Esophagus squamous epithelium (tissue), 5 donors: ENCODE measurements at regions not wholly inside any gene's neighbourhood (a gene's known extent, or its start where the extent isn't known, plus 50 kb on each side); places are given as distances from the start of the nearest gene placed in this dataset.

ENCODE experiments used
- DNase-seq: peaks from one replicate; lab custom pipeline; 2025; lab: John Stamatoyannopoulos, UW
- H3K27ac ChIP-seq, 4 donors: fragments of 200-600 bp; sonication (generic); one replicate each; pipeline ENCODE4 v1.5.1; 2016 to 2019; ENCODE audit warnings: mild to moderate bottlenecking in 1 of 4
- H3K27me3 ChIP-seq, 4 donors: fragments of 200-600 bp; sonication (generic); 1 replicate in 3 of 4; 2 replicates in 1 of 4; pipeline versions ENCODE4 v1.5.1 to v1.6.0; 2017 to 2021; ENCODE audit warnings: antibody characterized with exemption in 1 of 4
- H3K36me3 ChIP-seq, 3 donors: fragments of 200-600 bp; sonication (generic); one replicate each; pipeline ENCODE4 v1.5.1; 2016 to 2019
- H3K4me1 ChIP-seq, 3 donors: fragments of 200-600 bp; sonication (generic); one replicate each; pipeline ENCODE4 v1.5.1; 2017 to 2019
- H3K4me3 ChIP-seq, 4 donors: fragments of 200-600 bp; sonication (generic); 1 replicate in 3 of 4; 2 replicates in 1 of 4; pipeline ENCODE4 v1.5.1; 2016 to 2019; ENCODE audit warnings: mild to moderate bottlenecking in 2 of 4, moderate library complexity in 1 of 4
- H3K9me3 ChIP-seq, 3 donors: fragments of 200-600 bp; sonication (generic); one replicate each; pipeline ENCODE4 v1.5.1; 2016 to 2019
- POLR2A ChIP-seq, 4 donors: fragments of 450-650 bp; IDR thresholded peaks; one replicate each; pipeline ENCODE4 v1.6.1; 2017; ENCODE audit warnings: antibody characterized with exemption in 4 of 4, mild to moderate bottlenecking in 4 of 4, moderate library complexity in 3 of 4
- WGBS, 2 donors: methylation state at CpG; one replicate each; pipeline ENCODE4 v1.1.5; 2018; 5-methylcytosine and 5-hydroxymethylcytosine counted together
- intact Hi-C: fragments of 100-400 bp; cut with DNase I; formaldehyde crosslinking; loops from one replicate; pipeline ENCODE4 v1.15.0; 2022
- TF ChIP-seq, protein P1 (sequence below), 6 experiments: fragments of 450-650 bp in 4 of 6; fragments of 200-600 bp in 2 of 6; sonication (generic) in 2 of 6; IDR thresholded peaks; one replicate each; pipeline ENCODE4 v1.5.1; 2016 to 2019; ENCODE audit warnings: antibody characterized with exemption in 6 of 6, mild to moderate bottlenecking in 4 of 6, moderate library complexity in 4 of 6
- donor health status: DM: yes; HTN: yes; CAD: no.

DNA sequence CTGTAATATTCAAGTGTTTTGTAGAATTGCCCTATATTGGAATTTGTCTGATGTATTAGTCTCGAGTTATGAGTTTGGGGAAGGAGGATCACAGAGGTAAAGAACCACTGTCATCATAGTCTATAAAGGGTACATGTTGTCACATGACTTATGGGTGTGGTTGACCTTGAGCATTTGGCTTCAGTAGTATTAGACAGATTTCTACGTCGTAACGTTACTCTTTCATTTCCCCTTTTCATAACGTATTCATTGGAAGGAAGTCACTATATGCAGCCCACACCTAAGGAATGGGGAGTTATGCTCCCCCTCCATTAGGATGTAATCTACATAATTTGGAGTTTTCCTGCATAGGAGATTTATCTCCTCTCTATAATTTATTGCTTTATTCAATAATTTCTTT, 110.1 kb upstream of the VAV3 start:
- no peaks in the 10 kb centered on the region for H3K36me3 ChIP-seq
- H3K4me1 ChIP-seq, result peaks cover 0 to 3% (median 0%) of the 10 kb centered on the region in 3 donors
- no peak for DNase-seq
- H3K9me3 ChIP-seq, result no peaks in the 10 kb centered on the region
- TF ChIP-seq, protein P1, sequence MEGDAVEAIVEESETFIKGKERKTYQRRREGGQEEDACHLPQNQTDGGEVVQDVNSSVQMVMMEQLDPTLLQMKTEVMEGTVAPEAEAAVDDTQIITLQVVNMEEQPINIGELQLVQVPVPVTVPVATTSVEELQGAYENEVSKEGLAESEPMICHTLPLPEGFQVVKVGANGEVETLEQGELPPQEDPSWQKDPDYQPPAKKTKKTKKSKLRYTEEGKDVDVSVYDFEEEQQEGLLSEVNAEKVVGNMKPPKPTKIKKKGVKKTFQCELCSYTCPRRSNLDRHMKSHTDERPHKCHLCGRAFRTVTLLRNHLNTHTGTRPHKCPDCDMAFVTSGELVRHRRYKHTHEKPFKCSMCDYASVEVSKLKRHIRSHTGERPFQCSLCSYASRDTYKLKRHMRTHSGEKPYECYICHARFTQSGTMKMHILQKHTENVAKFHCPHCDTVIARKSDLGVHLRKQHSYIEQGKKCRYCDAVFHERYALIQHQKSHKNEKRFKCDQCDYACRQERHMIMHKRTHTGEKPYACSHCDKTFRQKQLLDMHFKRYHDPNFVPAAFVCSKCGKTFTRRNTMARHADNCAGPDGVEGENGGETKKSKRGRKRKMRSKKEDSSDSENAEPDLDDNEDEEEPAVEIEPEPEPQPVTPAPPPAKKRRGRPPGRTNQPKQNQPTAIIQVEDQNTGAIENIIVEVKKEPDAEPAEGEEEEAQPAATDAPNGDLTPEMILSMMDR (IDR thresholded peaks at IDR 0.05), result no peak
- no peak for TF ChIP-seq POLR2A (IDR thresholded peaks at IDR 0.05)
- no peak overlapping the region for H3K27ac ChIP-seq
- H3K27me3 ChIP-seq, result no peaks in the 10 kb centered on the region
- 29 to 34% methylated on average over 5 of the region's 5 CpGs for WGBS, 2 donors
- intact Hi-C loops, result no loop called here
- H3K4me3 ChIP-seq, result no peak overlapping the region

DNA sequence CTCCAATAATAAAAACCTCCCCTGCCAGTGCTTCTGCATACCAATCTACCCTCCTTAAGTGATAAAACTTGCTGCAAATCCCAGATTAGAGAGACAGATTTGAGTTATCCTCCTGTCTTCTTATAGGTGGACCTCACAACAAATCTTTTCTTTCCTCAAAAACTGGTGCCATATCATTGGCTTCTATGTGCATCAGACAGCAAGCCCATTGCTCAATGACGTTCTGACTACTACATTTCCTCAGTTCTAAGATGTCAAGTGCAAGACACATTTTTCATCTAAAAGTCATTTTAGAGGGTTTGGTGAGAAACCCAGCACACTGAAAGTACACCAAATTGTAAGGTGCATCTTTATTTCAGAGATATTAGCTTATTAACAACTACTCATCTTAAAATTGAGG, 107.8 kb upstream of the VAV3 start:
- H3K27me3 ChIP-seq, result no peaks in the 10 kb centered on the region
- H3K36me3 ChIP-seq, result no peaks in the 10 kb centered on the region
- peaks cover 0 to 3% (median 0%) of the 10 kb centered on the region in 3 donors for H3K4me1 ChIP-seq
- TF ChIP-seq, protein P1 (IDR thresholded peaks at IDR 0.05), result no peak
- no peak for TF ChIP-seq POLR2A (IDR thresholded peaks at IDR 0.05)
- no peak for DNase-seq
- 38 to 44% methylated on average over 1 of the region's 1 CpG for WGBS, 2 donors
- intact Hi-C loops, result no loop called here
- H3K9me3 ChIP-seq, result no peaks in the 10 kb centered on the region
- H3K27ac ChIP-seq, result no peak overlapping the region
- H3K4me3 ChIP-seq, result no peak overlapping the region

DNA sequence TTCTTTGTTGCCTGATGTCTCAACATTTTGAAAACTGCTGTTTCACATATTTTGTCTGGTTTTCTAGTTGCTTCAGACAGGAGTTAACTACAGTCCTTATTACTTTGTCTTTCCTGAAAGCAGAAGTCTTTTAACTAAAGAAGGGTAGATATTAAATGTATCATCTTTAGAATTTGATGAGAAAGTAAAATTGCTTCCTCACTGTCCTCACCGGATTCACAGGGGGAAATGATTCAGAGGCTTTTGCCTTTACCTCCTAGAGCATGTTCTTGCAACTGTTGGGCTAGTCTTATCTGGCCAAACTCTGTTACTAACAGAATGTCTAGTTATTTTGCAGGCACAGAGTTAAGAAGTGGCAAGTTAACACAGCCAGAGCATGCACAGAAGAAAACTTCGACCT, 107.2 kb upstream of the VAV3 start:
- intact Hi-C loops, result no loop called here
- TF ChIP-seq, protein P1 (IDR thresholded peaks at IDR 0.05), result no peak
- TF ChIP-seq POLR2A (IDR thresholded peaks at IDR 0.05), result no peak
- H3K9me3 ChIP-seq, result no peaks in the 10 kb centered on the region
- no peak overlapping the region for H3K4me3 ChIP-seq
- 32 to 34% methylated on average over 2 of the region's 2 CpGs for WGBS, 2 donors
- no peaks in the 10 kb centered on the region for H3K36me3 ChIP-seq
- H3K27ac ChIP-seq, result no peak overlapping the region
- no peaks in the 10 kb centered on the region for H3K27me3 ChIP-seq
- no peak for DNase-seq
- H3K4me1 ChIP-seq, result peaks cover 0 to 3% (median 0%) of the 10 kb centered on the region in 3 donors

DNA sequence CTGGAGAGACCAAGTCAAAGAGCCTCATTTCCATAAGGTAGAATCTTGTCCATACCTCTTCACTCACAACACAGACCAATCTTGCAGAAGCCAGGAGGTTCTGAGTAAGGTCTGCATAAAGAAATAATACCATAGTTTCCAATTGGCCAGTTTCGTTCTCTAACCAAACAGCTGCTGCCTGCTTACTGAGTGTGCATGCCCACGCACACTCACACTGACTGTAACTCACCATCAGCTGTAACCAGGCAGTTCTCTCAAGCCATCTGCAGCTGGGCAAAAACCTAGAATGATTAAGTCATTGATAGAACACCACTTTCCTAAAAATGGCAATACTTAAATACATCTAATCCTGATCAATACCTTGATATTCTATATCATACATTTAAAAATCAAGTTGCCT, 106.6 kb upstream of the VAV3 start:
- intact Hi-C loops, result no loop called here
- Histone ChIP-seq H3K9me3 (no peaks in the 10 kb centered on the region), H3K4me3 (no peak overlapping the region), H3K4me1 (peaks cover 0 to 3% (median 0%) of the 10 kb centered on the region in 3 donors), H3K36me3 (no peaks in the 10 kb centered on the region), H3K27me3 (no peaks in the 10 kb centered on the region), H3K27ac (no peak overlapping the region)
- 81 to 94% methylated on average over 2 of the region's 2 CpGs for WGBS, 2 donors
- no peak for DNase-seq
- no peak for TF ChIP-seq POLR2A (IDR thresholded peaks at IDR 0.05)
- TF ChIP-seq, protein P1 (IDR thresholded peaks at IDR 0.05), result no peak

DNA sequence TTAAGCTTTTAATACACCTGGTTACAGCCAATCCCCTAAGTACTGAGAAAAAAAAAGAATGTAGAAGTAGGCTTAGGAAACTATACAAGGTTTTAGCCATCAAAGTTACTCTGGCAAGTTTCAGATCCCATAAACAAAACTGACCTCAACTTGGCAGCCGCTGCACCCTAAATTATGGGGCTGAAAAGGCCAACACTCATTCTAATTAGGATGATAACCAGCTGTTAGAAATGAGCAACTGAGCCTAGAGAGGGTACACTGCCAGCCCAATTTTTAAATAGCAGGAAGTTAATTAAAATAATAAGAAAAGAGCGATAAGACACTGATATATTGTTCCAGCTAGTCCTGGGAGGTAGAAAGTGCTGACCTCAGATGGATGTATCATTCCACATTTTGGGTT, 105.7 kb upstream of the VAV3 start:
- Histone ChIP-seq H3K9me3 (no peaks in the 10 kb centered on the region), H3K27me3 (no peaks in the 10 kb centered on the region), H3K4me1 (peaks cover 0 to 3% (median 0%) of the 10 kb centered on the region in 3 donors), H3K36me3 (no peaks in the 10 kb centered on the region), H3K4me3 (no peak overlapping the region), H3K27ac (no peak overlapping the region)
- intact Hi-C loops, result no loop called here
- no peak for TF ChIP-seq POLR2A (IDR thresholded peaks at IDR 0.05)
- TF ChIP-seq, protein P1 (IDR thresholded peaks at IDR 0.05), result no peak
- DNase-seq, result no peak
- 75 to 80% methylated on average over 2 of the region's 2 CpGs for WGBS, 2 donors
